Karpas-422 (cell line): ENCODE measurements at regions not wholly inside any gene's neighbourhood (a gene's known extent, or its start where the extent isn't known, plus 50 kb on each side); places are given as distances from the start of the nearest gene placed in this dataset.

ENCODE experiments used
- DNase-seq: peaks from one replicate; pipeline ENCODE4 v3.0.0-alpha.2; 2015
- H2AFZ ChIP-seq: fragments of 200-600 bp; sonication (generic); 2 replicates; pipeline ENCODE4 v1.6.1; 2014; ENCODE audit warnings: antibody characterized with exemption, low read length, mixed read lengths
- H3K27ac ChIP-seq: fragments of 200-600 bp; sonication (generic); 2 replicates; pipeline ENCODE4 v1.5.1; 2014; ENCODE audit warnings: mild to moderate bottlenecking, low read length, moderate library complexity
- H3K27me3 ChIP-seq: fragments of 200-600 bp; sonication (generic); 2 replicates; pipeline ENCODE4 v1.6.1; 2014; ENCODE audit warnings: low read length, mixed read lengths
- H3K36me3 ChIP-seq: fragments of 200-600 bp; sonication (generic); 2 replicates; pipeline ENCODE4 v1.6.1; 2014; ENCODE audit warnings: low read length, mixed read lengths; ENCODE audit not compliant: insufficient read depth
- H3K4me1 ChIP-seq: fragments of 200-600 bp; sonication (generic); 2 replicates; pipeline ENCODE4 v1.6.1; 2014; ENCODE audit warnings: mild to moderate bottlenecking, low read length, mixed read lengths
- H3K4me2 ChIP-seq: fragments of 200-600 bp; sonication (generic); 2 replicates; pipeline ENCODE4 v1.6.1; 2014; ENCODE audit warnings: low read length, low read depth, mild to moderate bottlenecking; ENCODE audit not compliant: poor library complexity, severe bottlenecking
- H3K4me3 ChIP-seq: fragments of 200-600 bp; sonication (generic); 2 replicates; pipeline ENCODE4 v1.5.1; 2014; ENCODE audit warnings: mild to moderate bottlenecking, antibody characterized with exemption, low read length, mixed read lengths
- H3K79me2 ChIP-seq: fragments of 200-600 bp; sonication (generic); 2 replicates; pipeline ENCODE4 v1.6.1; 2014; ENCODE audit warnings: mild to moderate bottlenecking, low read length, mixed read lengths
- H3K9ac ChIP-seq: fragments of 200-600 bp; sonication (generic); 2 replicates; pipeline ENCODE4 v1.6.0; 2014; ENCODE audit warnings: low read length
- H3K9me2 ChIP-seq: fragments of 200-600 bp; sonication (generic), shearing (Covaris generic); replicated peaks from 2 replicates; pipeline ENCODE4 v1.6.0; 2014; ENCODE audit warnings: mild to moderate bottlenecking, low read length, moderate library complexity; ENCODE audit not compliant: insufficient read depth
- H3K9me3 ChIP-seq: fragments of 300-700, 200-600 bp; sonication (generic); 2 replicates; pipeline ENCODE4 v1.6.1; 2014; ENCODE audit warnings: low read length, mixed read lengths
- H4K20me1 ChIP-seq: fragments of 200-600 bp; sonication (generic); 2 replicates; pipeline ENCODE4 v1.6.1; 2014; ENCODE audit warnings: mild to moderate bottlenecking, antibody characterized with exemption, low read length, low read depth; ENCODE audit not compliant: insufficient read depth

- Histone ChIP-seq H3K9me2 (no peaks in the 10 kb centered on the region), H3K27ac (no peak overlapping the region), H2AFZ (no peak overlapping the region), H3K9ac (no peak overlapping the region), H3K36me3 (no peaks in the 10 kb centered on the region), H3K4me3 (no peak overlapping the region), H3K79me2 (no peaks in the 10 kb centered on the region), H3K4me1 (no peaks in the 10 kb centered on the region), H3K27me3 (no peaks in the 10 kb centered on the region), H4K20me1 (no peaks in the 10 kb centered on the region), H3K9me3 (no peaks in the 10 kb centered on the region), H3K4me2 (no peak overlapping the region)
- no peak for DNase-seq
These were observed 135.5 kb downstream of the NMUR2 start for GRCh38 chr5:152269533-152269932.

GRCh38 chr5:152264645-152265254, 140.3 kb downstream of the NMUR2 start:
- no peaks in the 10 kb centered on the region for H3K9me3 ChIP-seq
- no peaks in the 10 kb centered on the region for H3K9me2 ChIP-seq
- no peak overlapping the region for H3K27ac ChIP-seq
- no peaks in the 10 kb centered on the region for H3K36me3 ChIP-seq
- no peak for DNase-seq
- H3K4me2 ChIP-seq: no peak overlapping the region
- H3K4me3 ChIP-seq: no peak overlapping the region
- no peak overlapping the region for H2AFZ ChIP-seq
- H3K9ac ChIP-seq: no peak overlapping the region
- no peaks in the 10 kb centered on the region for H4K20me1 ChIP-seq
- no peaks in the 10 kb centered on the region for H3K4me1 ChIP-seq
- H3K79me2 ChIP-seq: no peaks in the 10 kb centered on the region
- H3K27me3 ChIP-seq: no peaks in the 10 kb centered on the region

GRCh38 chr5:152262667-152263066, 142.4 kb downstream of the NMUR2 start:
- Histone ChIP-seq H3K27ac (no peak overlapping the region), H3K4me2 (no peak overlapping the region), H3K36me3 (no peaks in the 10 kb centered on the region), H3K4me1 (no peaks in the 10 kb centered on the region), H3K9me2 (no peaks in the 10 kb centered on the region), H2AFZ (no peak overlapping the region), H4K20me1 (no peaks in the 10 kb centered on the region), H3K27me3 (no peaks in the 10 kb centered on the region), H3K4me3 (no peak overlapping the region), H3K79me2 (no peaks in the 10 kb centered on the region), H3K9ac (no peak overlapping the region), H3K9me3 (no peaks in the 10 kb centered on the region)
- no peak for DNase-seq

- no peak overlapping the region for H3K27ac ChIP-seq
- H3K4me3 ChIP-seq: no peak overlapping the region
- no peak overlapping the region for H3K4me2 ChIP-seq
- H3K4me1 ChIP-seq: no peaks in the 10 kb centered on the region
- DNase-seq: no peak
- H3K79me2 ChIP-seq: no peaks in the 10 kb centered on the region
- H4K20me1 ChIP-seq: no peaks in the 10 kb centered on the region
- no peaks in the 10 kb centered on the region for H3K36me3 ChIP-seq
- no peak overlapping the region for H2AFZ ChIP-seq
- H3K9ac ChIP-seq: no peak overlapping the region
- no peaks in the 10 kb centered on the region for H3K9me3 ChIP-seq
- H3K27me3 ChIP-seq: no peaks in the 10 kb centered on the region
- H3K9me2 ChIP-seq: no peaks in the 10 kb centered on the region
These were observed 144.1 kb downstream of the NMUR2 start for GRCh38 chr5:152260940-152261339.

- H3K27ac ChIP-seq: no peak overlapping the region
- no peak for DNase-seq
- H3K27me3 ChIP-seq: no peaks in the 10 kb centered on the region
- H3K9me2 ChIP-seq: no peaks in the 10 kb centered on the region
- no peaks in the 10 kb centered on the region for H4K20me1 ChIP-seq
- no peak overlapping the region for H3K4me3 ChIP-seq
- no peak overlapping the region for H2AFZ ChIP-seq
- H3K4me2 ChIP-seq: no peak overlapping the region
- no peaks in the 10 kb centered on the region for H3K9me3 ChIP-seq
- no peak overlapping the region for H3K9ac ChIP-seq
- no peaks in the 10 kb centered on the region for H3K36me3 ChIP-seq
- H3K79me2 ChIP-seq: no peaks in the 10 kb centered on the region
- H3K4me1 ChIP-seq: no peaks in the 10 kb centered on the region
These were observed 145.4 kb downstream of the NMUR2 start for GRCh38 chr5:152259702-152260101.

GRCh38 chr5:152256580-152256979, 148.5 kb downstream of the NMUR2 start:
- no peaks in the 10 kb centered on the region for H3K4me1 ChIP-seq
- H3K27ac ChIP-seq: no peak overlapping the region
- H3K36me3 ChIP-seq: no peaks in the 10 kb centered on the region
- no peak overlapping the region for H3K9ac ChIP-seq
- H3K79me2 ChIP-seq: no peaks in the 10 kb centered on the region
- no peak overlapping the region for H3K4me2 ChIP-seq
- H2AFZ ChIP-seq: no peak overlapping the region
- H3K9me3 ChIP-seq: no peaks in the 10 kb centered on the region
- H4K20me1 ChIP-seq: no peaks in the 10 kb centered on the region
- H3K4me3 ChIP-seq: no peak overlapping the region
- no peaks in the 10 kb centered on the region for H3K9me2 ChIP-seq
- no peaks in the 10 kb centered on the region for H3K27me3 ChIP-seq
- no peak for DNase-seq

GRCh38 chr5:152255411-152255810, 149.7 kb downstream of the NMUR2 start:
- H3K27me3 ChIP-seq: no peaks in the 10 kb centered on the region
- H3K79me2 ChIP-seq: no peaks in the 10 kb centered on the region
- H2AFZ ChIP-seq: no peak overlapping the region
- no peak for DNase-seq
- no peak overlapping the region for H3K9ac ChIP-seq
- no peaks in the 10 kb centered on the region for H4K20me1 ChIP-seq
- no peaks in the 10 kb centered on the region for H3K4me1 ChIP-seq
- H3K36me3 ChIP-seq: no peaks in the 10 kb centered on the region
- no peaks in the 10 kb centered on the region for H3K9me2 ChIP-seq
- no peaks in the 10 kb centered on the region for H3K9me3 ChIP-seq
- H3K4me3 ChIP-seq: no peak overlapping the region
- no peak overlapping the region for H3K27ac ChIP-seq
- no peak overlapping the region for H3K4me2 ChIP-seq

GRCh38 chr5:152247850-152248385, 157.2 kb downstream of the NMUR2 start:
- Histone ChIP-seq H3K4me2 (no peak overlapping the region), H2AFZ (no peak overlapping the region), H4K20me1 (no peaks in the 10 kb centered on the region), H3K4me3 (no peak overlapping the region), H3K4me1 (no peaks in the 10 kb centered on the region), H3K9ac (no peak overlapping the region), H3K27me3 (no peaks in the 10 kb centered on the region), H3K36me3 (no peaks in the 10 kb centered on the region), H3K9me3 (no peaks in the 10 kb centered on the region), H3K79me2 (no peaks in the 10 kb centered on the region), H3K27ac (no peak overlapping the region), H3K9me2 (no peaks in the 10 kb centered on the region)
- no peak for DNase-seq
